ENCODE measurements at regions not wholly inside any gene's neighbourhood (a gene's known extent, or its start where the extent isn't known, plus 50 kb on each side); places are given as distances from the start of the nearest gene placed in this dataset.
A peak's percentile ranks its signal among the peaks of the same experiment; 100 is the strongest.

DNA sequence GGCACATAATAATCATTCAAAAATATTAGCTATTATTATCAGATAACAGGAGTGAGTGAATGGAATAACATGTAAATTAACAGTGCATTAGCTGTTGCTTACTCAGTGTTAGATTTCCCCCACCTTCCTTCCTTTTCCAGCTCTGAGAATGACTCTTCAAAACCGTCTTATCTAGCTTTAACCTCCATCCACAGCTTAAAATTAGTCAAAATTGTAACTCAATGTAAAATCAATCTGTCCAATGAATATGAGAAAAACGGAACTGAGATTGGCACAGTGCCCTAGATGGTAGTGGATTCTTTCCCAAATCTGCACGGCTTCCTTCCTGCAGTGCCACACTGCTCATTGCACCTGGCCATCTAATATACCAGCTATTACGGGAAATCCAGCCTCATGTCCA, 156.8 kb upstream of the BDNF start:
- DNase-seq: peak in 2 of 3 donors; percentile 14 to 19

DNA sequence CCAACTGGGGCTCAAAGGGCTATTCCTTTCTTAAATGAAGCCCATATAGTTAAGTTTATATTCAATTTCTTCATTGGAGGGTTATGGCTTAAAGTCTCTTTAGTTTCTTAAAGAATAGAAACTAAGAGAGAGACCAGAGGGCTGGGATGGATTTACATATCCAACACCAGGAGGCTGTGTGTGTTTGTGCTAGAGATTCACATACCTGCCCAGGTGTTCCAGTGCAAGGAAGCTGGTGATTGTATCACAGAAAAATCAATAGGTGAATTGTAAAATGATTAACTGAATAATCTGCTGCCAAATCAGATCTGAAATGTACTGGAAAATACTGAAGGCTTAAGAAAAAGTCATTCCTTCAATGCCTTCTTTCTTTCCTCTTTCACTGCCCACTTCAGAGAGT, 148.2 kb upstream of the BDNF start:
- DNase-seq: no peak

DNA sequence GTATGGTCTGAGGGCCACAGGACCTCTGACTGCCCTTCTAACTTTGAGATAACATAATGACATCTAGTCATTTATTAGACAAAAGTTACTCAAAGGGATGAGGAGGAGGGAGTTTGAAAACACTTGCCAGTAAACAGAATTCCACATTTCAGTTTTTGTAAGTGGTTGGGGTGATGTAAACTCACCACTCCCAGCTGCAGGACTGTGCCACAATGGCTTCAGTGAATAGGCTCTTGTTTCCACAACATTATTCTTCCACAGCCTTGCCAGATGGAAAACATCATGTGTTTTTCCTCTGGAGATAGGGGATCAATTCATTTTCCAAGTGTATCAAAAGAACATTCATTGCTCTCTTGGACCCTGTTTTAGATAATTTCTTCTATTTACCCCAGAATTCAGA, 147.2 kb upstream of the BDNF start:
- no peak for DNase-seq

DNA sequence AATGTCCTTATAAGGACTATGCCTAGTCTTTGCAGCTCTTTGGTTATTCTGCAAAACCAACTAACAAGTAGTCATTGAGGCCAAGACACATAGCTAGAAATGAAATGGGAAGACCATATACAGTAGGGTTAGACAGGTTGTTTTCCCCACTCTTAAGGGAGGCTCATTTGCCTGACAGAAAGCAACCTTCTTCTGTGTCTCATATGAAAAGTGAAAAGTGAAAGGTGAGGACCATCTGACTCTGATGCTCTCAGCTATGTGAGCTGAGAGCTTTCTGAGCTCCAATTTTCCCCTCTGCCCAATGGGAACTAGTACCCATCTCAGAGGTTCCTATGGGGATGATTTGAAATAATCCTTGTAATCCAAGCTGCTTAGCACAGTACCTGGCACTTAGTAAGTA, 142.0 kb upstream of the BDNF start:
- DNase-seq: no peak

DNA sequence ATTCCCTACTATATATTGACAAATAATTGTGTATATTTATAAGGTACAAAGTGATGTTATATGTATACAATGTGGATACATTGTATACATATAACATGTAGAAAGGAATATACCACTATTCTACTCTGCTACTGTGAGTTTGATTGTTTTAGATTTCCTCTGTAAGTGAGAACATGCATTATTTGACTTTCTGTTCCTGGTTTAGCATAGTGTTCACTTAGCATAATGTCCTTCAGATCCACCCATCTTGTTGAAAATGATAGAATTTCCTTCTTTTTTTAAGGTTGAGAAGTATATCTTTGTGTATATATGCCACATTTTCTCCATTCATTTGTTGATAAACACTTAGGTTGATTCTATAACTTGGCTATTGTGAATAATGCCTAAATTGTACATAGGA, 140.8 kb upstream of the BDNF start:
- no peak for DNase-seq

DNA sequence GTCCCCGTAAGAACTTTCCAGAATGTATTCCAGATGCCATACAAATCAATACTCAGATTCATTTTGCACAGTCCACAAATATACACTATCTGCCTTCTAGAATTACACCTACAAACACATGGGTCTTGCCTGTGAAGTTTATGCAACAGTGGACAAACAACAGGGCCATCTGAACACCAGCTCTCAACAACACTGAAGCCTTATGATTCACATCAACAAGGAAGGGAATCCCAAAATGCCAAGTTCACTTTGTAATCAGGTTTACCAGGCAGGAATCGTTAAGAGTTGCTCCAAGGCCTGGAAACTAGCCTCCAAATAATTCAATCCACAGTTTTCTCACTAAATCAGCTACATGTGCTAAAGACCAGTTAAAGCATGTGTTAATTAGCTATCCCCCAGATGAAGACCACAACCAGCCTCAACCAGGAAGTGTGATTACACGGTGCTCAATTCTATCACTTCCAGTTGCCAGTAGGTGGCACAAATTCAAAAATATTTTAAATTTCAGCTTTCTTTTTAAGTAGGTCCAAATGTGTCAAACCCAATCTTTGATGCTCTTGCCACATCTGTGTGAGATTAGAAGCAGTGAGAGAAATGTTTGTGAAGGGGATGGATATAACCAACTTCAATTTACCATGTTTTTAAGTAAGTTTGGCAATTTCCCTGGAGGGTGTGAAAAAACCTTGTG, 139.1 kb upstream of the BDNF start:
- peak in 1 of 3 donors; percentile 6 for DNase-seq

DNA sequence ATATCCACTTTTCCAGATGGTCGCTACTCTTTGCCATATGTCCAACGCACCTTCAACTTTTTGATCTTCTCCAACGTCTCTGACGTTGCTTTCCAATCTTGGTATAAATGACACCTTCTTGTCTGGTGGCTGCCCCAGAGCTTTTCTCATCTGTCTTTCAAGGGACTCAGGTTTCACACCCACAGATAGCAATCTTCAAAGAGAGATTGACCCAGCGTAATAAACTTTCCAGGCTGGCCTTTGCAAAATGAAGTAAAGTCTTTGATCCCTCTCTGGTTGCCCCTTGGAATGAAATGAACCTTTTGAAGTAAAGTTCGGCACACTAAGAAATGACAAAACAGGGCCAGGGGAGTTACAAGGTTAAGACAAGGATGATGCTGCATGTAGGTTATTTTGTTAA, 138.4 kb upstream of the BDNF start:
- no peak for DNase-seq

DNA sequence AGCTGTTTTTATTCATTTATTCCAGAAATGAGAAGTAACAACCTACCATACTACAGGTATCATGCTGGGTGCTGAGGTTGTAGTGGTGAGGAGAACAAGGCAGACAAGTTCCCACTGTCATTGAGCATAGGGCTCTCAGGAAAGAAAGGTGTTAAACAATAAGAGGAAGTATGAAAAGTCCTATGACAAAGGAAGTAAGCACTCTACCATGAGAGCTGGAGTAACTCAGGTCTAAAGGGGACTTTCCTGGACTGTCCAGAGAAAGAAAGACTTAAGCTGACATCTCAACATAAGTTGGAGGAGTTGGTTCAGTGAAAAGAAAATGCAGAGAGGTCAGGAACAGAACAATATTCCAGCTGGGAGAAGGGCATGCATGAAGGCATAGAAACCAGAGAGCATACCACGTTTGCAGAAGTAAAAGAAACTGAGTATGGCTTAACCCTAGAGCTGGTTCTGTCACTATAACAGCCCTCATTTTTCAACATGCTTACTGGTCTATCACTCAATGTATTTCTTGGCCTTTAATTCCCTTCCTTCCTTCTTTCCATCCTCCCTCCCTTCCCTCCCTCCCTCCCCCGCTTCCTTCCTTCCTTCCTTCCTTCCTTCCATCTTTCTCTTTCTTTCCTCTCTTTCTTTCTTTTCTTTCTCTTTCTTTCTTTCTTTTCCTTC, 137.8 kb upstream of the BDNF start:
- no peak for DNase-seq

DNA sequence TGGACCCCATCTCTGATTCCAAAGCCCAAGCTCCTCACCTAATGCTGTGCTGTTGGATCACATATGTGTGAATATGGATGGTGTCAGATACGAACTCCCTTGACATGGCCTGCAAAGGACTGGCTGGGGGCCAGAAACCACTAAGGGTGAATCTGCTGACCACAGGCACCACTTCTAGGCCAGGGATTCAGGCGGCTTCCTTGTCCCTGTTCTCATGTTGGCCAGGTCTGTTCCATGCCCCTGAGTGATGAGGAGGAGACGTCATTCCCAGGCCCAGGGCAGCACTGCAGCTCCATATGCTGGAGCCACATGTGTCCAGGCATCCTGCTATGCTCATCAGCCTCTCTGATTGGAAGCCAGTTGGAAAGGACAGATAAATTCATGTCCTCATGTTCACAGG, 130.0 kb upstream of the BDNF start:
- no peak for DNase-seq

DNA sequence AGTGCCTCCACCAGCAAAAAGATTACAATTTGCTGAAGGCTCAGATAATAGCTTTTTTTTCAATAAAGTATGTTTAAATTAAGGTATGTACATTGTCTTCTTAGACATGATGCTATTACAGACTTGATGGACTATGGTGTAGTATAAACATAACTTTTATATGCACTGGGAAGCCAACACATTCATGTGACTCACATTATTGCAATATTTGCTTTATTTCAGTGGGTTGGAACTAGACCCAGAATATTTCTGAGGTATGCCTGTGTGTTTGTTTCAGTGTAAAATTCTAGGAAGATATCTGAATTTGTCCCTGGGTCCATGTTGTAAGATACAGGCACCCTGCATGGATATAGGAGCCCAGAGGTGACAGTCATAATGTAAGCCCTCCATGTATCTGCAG, 120.0 kb upstream of the BDNF start:
- DNase-seq: no peak

DNA sequence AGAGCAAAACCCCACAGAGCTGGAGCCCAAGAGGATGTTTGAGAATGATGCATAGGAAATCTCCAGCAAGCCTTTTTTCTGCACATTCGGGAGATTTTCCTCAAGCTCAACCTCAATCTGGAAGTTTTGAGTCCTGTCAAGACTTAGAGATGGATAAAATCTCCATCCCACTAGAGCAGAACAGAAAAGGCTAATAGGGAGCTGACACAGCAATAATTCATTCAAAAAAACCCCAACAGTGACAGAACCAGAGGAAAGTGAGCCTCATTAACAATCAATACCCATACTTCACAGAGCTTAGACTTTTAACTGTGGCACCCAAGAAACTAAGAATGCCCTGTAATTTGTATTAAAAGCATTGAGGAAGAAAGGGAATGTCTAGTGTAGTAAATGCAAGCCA, 115.9 kb upstream of the BDNF start:
- no peak for DNase-seq

DNA sequence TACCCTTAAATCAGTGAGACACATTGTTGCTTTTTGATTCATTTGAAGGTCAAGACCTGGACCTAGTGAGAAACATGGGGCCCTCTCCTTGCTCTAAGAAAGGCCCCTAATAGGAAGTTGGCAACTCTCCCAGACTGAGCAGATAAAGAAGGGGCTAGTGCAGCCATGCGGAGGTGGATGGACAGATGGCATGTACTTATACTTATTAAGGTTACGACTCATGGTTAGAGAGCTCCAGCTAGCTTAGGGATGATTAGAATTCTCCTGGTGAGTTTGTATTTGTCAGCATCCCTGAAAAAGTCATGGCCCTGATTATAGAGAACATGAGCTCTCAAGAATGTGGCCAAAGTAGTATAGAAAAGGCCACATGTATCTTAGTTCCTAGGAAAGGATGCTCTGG, 112.1 kb upstream of the BDNF start:
- no peak for DNase-seq

DNA sequence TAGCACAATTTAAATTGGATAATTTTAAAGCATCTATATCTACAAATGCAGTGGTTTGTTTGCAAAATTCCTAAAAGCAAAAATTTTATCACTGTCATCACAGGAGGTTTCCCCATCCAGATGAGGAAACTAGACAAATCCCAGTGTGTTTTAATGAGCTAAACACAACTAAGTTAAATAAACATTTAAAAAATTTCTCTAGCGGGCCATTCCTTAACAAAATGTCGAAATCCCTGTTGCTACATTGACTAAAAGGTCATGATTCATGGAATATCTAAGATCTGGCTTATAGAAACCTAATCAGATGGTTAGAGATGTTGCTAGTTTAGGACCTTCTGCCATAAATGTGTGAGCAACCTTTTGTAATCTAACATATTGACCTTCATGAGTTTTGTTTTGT, 107.3 kb upstream of the BDNF start:
- no peak for DNase-seq

DNA sequence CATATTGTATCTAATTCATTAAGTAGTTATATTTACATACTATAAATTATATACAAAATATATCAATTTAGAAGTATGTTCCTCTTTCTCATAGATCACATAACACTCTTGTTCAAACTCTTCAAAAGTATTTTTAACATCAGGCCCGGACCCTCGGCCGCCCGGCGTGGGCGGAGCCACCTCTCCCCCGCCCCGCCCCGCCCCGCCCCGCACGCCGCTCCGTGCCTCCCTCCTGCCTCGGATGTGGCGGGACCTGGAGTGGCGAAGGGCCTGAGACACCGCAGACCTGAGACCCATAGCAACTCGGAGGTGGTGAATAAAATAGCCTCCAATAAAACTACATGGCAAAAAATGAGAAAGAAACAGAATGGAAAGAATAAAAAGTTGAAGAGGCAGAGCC, 105.9 kb upstream of the BDNF start:
- DNase-seq: no peak

DNA sequence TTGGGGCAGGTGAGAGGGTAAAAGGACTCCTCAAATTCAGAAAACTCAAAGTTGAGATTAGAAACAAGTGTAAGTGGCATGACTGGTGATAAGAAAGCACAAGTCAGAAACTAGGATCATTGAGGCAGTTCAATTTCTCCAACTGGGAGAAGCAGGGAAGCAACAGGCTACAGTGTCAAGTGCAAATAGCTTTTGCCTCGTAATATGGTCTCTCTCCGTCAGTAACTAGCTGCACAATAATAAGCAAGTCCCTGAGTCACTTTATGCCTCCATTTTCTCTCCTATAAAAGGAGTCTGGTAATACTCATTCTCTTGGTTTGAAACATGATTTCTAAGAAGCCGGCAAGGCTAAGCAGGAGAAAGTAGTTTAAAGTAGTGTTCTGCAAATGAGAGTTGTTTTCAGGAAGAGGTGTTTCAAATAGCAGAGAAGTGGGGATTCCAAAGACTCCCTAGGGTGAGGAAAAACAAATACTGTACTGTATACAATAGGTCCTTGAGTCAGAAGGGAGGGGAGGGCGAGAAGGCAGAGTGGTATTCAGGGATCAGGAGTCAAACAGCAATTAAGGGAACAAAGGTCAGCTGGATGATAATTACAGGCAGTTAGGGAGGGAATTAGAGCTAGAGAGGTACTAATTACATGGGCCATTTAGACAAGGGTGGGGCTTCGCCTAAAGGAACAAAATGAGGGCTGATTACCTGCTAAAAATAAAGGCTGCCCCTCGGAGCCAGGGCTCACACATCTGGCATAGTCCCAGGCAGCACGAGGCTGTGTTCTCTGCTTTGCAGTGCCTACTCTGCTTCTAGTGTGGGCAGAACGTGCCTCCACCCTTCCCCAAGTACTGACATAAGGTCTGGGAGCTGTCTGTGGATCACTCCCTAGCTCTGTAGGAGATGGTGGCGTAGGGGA, 96.0 kb upstream of the BDNF start:
- no peak for DNase-seq

DNA sequence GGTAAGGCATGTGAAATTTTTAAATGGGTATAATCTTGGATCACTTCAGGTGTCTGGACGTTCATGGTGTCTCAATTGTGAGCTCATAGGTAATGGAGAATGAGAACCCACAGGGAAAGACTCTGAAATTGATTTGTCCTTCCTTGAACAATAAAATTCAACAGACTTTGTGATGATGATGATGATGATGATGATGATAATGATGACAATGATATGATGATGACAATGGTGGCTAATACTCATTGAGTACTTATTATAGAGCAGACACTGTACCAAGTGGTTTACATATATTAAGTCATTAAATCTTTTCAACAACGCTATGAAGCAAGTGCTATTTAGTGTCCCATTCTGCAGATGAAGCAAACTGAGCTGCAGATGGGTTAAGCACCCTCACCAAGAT, 86.6 kb upstream of the BDNF start:
- no peak for DNase-seq

DNA sequence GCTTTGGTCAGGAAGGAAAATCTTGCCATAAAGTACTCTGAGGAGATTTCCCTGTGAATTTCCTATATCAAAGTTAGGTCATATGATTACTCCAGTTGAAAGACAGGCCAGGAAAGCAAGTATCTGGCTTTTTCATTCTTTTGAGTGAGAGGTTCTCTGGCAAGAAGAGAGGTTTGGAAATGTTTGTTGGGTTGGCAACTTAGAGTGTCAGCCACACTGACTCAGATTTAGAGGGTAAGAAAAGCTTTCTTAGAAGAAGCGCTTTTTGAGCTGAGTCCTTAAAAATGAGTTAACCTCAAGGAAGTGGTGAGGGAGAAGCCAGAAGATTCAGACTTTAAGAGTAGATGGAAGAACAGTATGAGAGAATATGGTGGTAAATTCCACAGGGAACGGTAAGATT, 86.1 kb upstream of the BDNF start:
- DNase-seq: no peak

DNA sequence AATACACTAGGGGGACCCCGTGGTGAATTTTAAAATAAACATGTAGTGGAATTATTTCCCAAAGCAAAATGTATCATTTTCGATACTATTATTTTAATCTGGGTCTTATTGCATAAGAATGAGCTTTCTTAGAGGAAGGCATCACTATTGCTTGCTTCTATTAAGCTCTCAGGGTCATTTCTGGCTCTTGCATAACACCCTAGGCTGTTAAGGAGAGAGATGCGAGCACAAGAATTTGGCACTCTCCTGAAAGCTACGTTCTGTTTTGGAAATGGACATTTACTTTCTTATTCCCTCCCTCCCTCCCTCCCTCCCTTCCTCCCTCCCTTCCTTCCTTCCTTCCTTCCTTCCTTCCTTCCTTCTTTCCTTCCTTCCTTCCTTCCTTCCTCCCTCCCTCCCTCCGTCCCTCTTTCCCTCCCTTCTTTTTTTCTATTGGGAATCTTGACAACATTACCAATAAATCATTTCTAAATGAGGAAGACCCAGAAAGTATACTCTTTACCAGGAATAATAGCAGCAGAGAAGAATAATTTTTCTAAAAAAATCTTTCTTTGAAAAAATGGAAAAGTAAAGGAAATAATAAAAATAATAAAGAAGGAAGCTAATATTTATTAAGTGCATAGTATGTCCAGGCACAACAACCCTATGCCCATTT, 83.6 kb upstream of the BDNF start:
- no peak for DNase-seq

DNA sequence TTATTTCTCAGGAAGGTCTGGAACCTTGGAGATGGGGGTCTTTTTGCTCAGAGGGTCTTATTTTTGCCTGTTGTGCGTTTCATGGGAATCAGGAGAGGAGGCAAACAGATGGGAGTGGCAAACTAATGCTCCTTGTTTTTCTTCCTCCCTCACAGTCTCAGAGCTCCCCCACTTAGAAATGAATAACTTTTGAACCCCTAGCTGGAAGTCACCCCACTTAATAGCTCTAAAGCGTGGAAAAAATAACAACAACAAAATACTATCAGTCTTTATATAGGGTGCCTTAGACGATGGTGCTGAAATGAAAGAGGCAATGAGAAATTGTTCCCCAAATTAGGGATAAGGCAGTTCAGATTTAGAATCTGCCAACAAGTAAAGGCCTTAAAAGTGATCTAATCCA, 76.8 kb upstream of the BDNF start:
- no peak for DNase-seq

DNA sequence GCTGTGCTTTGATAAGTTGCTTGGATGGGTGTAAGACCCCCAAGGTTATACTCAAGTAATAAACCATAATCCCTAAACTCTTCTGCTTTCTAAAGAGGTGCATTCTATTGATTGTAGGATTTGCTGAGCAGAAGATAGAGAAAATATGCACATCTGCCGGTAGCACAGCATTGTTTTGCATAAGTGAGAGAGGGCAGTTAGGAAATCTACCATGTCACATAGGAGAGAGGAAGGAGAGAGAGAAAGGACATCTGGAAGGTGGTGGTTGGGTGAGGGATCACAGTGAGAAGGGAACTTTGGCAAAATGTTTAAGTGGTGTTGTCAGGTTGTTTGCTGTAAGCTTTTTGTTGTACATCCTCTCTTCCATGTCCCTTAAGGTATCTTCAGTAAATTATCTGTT, 73.6 kb upstream of the BDNF start:
- no peak for DNase-seq

DNA sequence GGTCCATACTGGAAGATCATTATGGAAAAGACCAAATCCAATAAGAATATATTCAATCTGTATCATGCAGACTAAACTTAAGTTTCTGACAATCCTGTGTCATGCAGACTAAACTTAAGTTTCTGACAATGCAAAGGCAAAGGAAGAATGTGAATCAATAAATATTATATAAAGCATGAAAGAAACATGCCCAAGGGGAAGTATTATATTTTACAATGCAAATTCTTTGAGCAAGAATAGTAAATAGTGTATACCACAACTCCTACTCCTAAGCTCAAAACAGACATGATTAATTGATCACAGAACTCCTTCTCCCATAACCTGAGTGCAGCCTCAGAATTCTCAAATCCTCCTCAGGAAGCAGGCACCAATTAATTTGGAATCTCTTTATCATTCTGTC, 71.3 kb upstream of the BDNF start:
- no peak for DNase-seq

DNA sequence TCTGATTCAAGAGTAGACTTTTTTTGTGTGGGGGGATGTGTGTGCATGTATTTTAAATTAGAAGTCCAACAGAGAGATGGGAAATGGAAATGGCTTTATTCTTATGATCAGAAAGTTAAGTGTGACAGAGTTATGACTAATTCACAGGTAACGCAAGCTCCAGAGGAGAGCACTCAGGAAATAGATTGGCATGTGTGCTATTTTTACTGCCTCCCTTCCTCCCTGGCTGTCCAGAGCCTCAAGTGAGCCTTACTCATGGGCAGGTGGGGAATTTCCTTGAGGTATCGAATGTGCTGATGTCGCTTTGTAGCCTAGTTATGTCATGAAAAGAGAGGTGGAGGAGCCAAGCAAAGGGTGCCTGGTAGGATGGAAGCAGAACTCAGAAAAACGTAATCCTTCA, 70.3 kb upstream of the BDNF start:
- DNase-seq: no peak

DNA sequence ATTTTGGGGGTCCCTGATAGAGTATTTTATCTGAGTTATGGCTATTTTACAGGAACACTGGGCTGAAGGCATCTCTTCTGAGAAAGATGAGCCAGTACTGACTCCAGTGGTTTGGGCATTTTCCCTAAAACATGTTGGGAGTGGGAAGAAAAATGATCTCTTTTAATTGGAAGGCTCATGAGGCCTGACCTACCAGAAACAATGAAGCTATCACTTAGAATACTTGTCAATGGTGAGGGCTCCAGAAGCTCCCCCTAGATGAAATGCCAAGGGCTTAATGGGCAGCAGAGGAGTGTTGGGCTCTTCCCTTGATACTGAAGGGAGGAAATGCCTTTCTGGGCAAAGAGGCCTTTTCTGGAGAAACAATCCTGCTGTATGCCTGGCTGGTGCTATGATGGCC, 63.5 kb upstream of the BDNF start:
- no peak for DNase-seq

DNA sequence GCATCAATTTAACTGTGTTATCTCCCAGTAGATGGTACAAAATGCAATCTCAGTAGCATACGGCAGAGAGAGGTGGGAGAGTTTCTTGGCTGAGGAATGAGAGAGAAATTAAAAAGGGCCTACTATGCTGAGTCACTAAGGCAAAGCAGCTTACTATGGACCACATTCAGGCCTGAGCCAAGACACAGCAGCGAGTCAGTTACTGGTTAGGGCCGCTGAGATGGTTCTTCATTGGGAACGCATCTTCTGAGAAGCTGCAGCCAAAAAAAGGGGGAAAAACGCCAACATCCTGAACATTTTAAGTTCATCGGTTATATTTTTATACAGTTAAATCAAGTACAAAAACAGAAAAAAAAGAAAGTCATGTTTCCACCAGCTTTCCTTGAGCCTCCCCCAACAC, 61.1 kb upstream of the BDNF start:
- DNase-seq: no peak

Measured in suppressor macrophage treated with lipopolysaccharide for 1 hour (primary cell).